ENCODE measurements at regions not wholly inside any gene's neighbourhood (a gene's known extent, or its start where the extent isn't known, plus 50 kb on each side); places are given as distances from the start of the nearest gene placed in this dataset.
"Not testable (repeated sequence)": the region's sequence is repeated elsewhere in the genome, so short reads cannot be mapped to it uniquely, and the experiment has no call there.

GRCh38 chr10:125231116-125231812, 70.9 kb upstream of the CTBP2 start:
- Histone ChIP-seq H3K4me3 (no peak overlapping the region), H3K27me3 (no peaks in the 10 kb centered on the region), H3K36me3 (replicated peaks in 1 of 2; ENCODE audit: insufficient read depth in 1 of 2, low read depth in 2 of 2) (no peaks in the 10 kb centered on the region), H3K9me3 (no peaks in the 10 kb centered on the region), H3K4me1 (no peaks in the 10 kb centered on the region), H3K27ac (no peak overlapping the region)
- DNase-seq (no peak), ATAC-seq (no peak)
- WGBS, 2 donors, result 95 to 100% methylated on average over 1 to 13 of the region's 13 CpGs
- TF ChIP-seq CTCF (IDR thresholded peaks at IDR 0.05) (no peak), POLR2A (IDR thresholded peaks at IDR 0.05) (no peak)
- intact Hi-C loops (cut with DNase I), result no loop called here

GRCh38 chr10:125230251-125230650, 69.9 kb upstream of the CTBP2 start:
- Histone ChIP-seq H3K9me3 (no peaks in the 10 kb centered on the region), H3K4me3 (no peak overlapping the region), H3K36me3 (replicated peaks in 1 of 2; ENCODE audit: insufficient read depth in 1 of 2, low read depth in 2 of 2) (no peaks in the 10 kb centered on the region), H3K27ac (no peak overlapping the region), H3K4me1 (no peaks in the 10 kb centered on the region), H3K27me3 (no peaks in the 10 kb centered on the region)
- no peak for TF ChIP-seq CTCF (IDR thresholded peaks at IDR 0.05)
- no peak for TF ChIP-seq POLR2A (IDR thresholded peaks at IDR 0.05)
- WGBS, 2 donors, result 74 to 81% methylated on average over 2 of the region's 2 CpGs
- DNase-seq (no peak), ATAC-seq (no peak)
- intact Hi-C loops (cut with DNase I), result no loop called here

GRCh38 chr10:125228245-125228940, 68.0 kb upstream of the CTBP2 start:
- H3K4me1 ChIP-seq; intact Hi-C loops (cut with DNase I); H3K36me3 ChIP-seq (replicated peaks in 1 of 2; ENCODE audit: insufficient read depth in 1 of 2, low read depth in 2 of 2); H3K27me3 ChIP-seq; H3K9me3 ChIP-seq; H3K4me3 ChIP-seq; ATAC-seq; H3K27ac ChIP-seq; DNase-seq: not testable (repeated sequence)
- WGBS, 2 donors, result 80 to 84% methylated on average over 19 to 33 of the region's 38 CpGs

- H3K36me3 ChIP-seq (replicated peaks in 1 of 2; ENCODE audit: insufficient read depth in 1 of 2, low read depth in 2 of 2), result no peaks in the 10 kb centered on the region
- DNase-seq (no peak), ATAC-seq (no peak)
- 89 to 90% methylated on average over 15 of the region's 15 CpGs for WGBS, 2 donors
- no peak overlapping the region for H3K4me3 ChIP-seq
- no peak for TF ChIP-seq CTCF (IDR thresholded peaks at IDR 0.05)
- TF ChIP-seq POLR2A (IDR thresholded peaks at IDR 0.05), result no peak
- no peaks in the 10 kb centered on the region for H3K4me1 ChIP-seq
- no peaks in the 10 kb centered on the region for H3K9me3 ChIP-seq
- intact Hi-C loops (cut with DNase I), result no loop called here
- peaks cover 0 to 3% of the 10 kb centered on the region in 2 donors for H3K27me3 ChIP-seq
- H3K27ac ChIP-seq, result no peak overlapping the region
Measured at GRCh38 chr10:125227546-125227945, 67.2 kb upstream of the CTBP2 start.

GRCh38 chr10:125226823-125227222, 66.5 kb upstream of the CTBP2 start:
- Histone ChIP-seq H3K4me1 (no peaks in the 10 kb centered on the region), H3K36me3 (replicated peaks in 1 of 2; ENCODE audit: insufficient read depth in 1 of 2, low read depth in 2 of 2) (no peaks in the 10 kb centered on the region), H3K27ac (no peak overlapping the region), H3K27me3 (peaks cover 0 to 3% of the 10 kb centered on the region in 2 donors), H3K4me3 (no peak overlapping the region), H3K9me3 (no peaks in the 10 kb centered on the region)
- 94 to 97% methylated on average over 11 to 13 of the region's 13 CpGs for WGBS, 2 donors
- no peak for DNase-seq
- no peak for ATAC-seq
- intact Hi-C loops (cut with DNase I), result no loop called here
- TF ChIP-seq POLR2A (IDR thresholded peaks at IDR 0.05) (no peak), CTCF (IDR thresholded peaks at IDR 0.05) (no peak)
